GM18867 (cell line): ENCODE measurements at regions not wholly inside any gene's neighbourhood (a gene's known extent, or its start where the extent isn't known, plus 50 kb on each side); places are given as distances from the start of the nearest gene placed in this dataset.

Experiments
- ATAC-seq: cut with Tn5 transposase; IDR thresholded peaks from one replicate; pipeline ENCODE4 v1.9.1; 2021; ENCODE audit warnings: mild to moderate bottlenecking, moderate library complexity; ENCODE audit not compliant: unreplicated experiment

DNA sequence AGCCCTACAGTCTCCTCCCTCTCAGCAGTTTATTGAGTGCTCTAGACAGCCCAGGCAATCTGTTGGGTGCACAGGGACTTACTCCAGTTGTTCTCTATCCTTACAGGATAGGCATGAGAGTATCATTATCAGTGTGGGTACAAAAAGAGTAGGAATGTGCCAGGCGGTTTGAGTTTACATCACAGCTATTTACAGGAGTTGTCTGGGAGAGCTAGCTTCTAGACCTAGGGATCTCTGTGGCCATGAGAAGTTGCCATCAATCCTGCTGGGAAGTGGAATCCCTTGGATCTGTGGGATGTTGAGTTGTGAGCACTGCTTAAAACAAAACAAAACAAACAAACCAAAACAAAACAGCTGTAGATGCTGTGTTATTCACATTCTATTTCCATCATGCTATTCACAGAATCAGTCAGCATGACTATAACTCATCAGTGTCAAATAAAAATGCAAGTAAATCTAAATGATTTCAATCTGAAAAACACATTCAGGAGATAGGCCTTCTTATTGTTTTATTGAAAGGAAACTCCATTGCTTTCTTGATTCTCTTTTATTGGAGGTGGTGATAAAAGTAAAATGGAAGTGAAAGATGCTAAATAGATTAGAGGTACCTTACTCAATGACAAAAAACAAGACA is 552.4 kb upstream of the ZNF608 start:
- no peak for ATAC-seq

DNA sequence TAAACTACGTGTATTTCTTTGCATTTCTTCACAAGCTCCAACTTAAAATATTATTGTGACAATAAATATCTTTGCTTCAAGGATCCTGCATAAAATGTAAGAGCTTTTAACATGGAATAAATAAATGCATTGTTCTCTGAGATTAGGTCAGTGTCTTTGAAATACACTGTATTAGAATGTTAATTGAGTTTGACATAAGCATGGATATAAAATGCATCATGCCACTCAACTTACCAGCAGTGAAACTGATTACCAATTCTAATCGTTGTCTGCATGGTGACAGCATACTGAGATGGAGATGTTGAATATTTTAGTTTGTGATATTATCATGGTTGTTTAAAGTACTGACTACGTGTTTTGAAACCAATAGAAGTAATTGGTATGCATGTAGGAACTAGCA is 555.3 kb upstream of the ZNF608 start:
- ATAC-seq: no peak

DNA sequence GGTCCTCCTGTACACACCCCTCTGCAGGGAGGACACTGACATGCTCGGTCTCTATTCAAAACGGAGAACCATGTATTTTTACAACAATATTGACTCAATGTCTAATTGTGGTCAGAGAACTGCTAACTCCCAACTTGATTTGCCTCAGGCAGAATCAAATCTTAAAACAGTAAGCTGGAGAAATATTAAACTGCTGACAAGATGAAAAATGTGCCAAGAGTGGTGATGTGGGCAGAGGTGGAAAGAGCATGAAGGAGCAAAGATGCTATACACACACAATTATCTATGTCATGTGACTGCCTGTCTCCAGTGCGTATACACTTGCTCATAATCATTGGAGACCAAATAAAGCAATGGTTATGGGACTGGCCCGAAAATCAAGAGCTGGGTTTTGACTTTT is 556.1 kb upstream of the ZNF608 start:
- no peak for ATAC-seq

DNA sequence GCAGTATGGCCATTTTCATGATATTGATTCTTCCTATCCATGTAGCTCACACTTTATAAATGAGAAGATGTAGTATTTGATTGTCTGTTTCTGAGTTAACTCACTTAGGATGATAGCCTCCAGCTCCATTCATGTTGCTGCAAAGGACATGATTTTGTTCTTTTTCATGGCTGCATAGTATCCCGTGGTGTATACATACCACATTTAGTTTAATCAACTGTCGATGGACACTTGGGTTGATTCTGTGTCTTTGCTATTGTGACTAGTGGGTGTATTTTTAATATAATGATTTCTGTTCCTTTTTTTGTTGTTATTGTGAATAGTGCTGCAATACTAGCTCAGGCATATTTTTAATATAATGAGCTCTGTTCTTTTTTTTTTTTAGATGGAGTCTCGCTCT is 560.3 kb upstream of the ZNF608 start:
- no peak for ATAC-seq

DNA sequence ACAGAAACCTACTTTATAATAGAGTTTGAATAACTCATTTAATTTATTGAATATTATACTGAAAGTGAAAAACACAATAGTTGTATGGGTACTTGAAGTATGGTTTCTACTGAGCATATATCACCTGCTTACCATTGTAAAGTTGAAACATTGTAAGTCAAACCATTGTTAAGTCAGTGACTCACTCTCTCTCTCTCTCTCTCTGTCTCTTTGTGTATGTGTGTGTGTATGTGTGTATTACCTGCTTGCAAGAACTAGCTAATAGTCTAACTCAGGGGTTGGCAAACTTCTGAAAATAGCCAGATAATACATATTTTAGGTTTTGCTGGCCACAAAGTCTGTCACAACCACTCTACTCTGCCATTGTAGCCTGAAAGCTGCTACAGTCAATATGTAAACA is 564.3 kb upstream of the ZNF608 start:
- ATAC-seq: no peak

DNA sequence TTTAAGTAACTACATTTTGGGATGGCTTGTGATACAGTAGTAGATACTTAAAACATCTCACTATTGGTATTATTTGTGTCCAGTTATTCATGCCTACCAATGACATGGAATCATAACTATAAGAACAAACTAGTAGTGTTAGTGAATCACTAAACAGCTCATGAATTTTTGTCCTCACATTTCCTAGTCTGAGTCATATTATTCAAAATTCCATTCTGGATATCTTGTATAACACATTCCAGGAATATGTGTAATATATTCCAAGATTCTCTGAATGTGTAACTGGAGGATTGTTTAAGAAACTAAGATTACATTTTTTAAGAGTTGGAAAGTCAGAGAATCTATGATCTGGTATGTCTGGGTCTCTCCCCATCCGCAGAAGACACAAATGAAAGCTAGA is 565.3 kb upstream of the ZNF608 start:
- no peak for ATAC-seq

DNA sequence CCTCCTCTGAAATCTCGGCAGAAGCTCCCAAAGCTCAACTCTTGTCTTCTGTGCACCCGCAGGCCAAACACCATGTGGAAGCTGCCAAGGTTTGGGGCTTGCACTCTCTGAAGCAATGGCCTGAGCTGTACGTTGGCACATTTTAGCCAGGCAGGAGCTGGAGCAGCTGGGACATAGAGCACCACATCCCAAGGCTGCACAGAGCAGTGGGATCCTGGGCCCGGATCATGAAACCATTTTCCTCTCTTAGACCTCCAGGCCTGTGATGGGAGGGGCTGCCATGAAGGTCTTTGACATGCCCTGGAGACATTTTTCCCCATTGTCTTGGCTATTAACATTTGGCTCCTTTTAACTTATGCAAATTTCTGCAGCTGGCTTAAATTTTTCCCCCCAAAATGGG is 567.1 kb upstream of the ZNF608 start:
- no peak for ATAC-seq

DNA sequence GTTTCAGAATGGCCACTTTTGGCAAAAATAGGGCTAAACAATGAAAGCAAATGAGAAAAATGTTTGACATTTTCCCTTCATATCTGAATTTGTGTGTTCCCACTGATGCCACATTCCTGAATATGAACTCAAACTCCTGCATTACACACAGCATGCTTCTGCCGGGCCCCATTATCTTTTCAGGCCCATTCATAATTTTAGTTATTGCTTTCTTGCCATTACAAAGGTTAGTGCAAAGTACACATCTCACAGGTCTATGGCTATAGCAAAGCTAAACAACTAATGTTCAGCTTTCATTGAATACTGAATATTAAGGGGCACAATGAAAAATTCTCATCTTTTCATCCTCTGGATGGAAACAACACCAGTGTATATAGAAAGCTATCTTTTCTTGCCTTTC is 568.9 kb upstream of the ZNF608 start:
- ATAC-seq: no peak

DNA sequence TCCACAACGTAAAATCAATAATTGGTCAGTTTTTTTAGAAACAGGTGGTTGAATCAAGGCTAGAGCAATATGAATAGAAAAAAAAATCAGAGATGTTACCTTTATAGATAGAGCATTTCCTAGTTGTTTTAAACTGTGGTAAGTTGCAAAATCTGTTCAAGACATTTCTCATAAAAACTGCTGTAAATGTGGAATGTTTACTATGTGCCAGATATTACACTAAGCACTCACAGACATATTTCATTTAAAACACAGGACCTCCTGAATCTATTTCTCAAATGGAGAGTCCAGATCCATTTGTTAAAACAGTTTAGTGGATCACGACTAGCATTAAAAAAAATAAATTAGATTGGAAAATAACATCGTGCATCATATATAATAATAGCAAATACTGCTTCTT is 570.0 kb upstream of the ZNF608 start:
- ATAC-seq: no peak

DNA sequence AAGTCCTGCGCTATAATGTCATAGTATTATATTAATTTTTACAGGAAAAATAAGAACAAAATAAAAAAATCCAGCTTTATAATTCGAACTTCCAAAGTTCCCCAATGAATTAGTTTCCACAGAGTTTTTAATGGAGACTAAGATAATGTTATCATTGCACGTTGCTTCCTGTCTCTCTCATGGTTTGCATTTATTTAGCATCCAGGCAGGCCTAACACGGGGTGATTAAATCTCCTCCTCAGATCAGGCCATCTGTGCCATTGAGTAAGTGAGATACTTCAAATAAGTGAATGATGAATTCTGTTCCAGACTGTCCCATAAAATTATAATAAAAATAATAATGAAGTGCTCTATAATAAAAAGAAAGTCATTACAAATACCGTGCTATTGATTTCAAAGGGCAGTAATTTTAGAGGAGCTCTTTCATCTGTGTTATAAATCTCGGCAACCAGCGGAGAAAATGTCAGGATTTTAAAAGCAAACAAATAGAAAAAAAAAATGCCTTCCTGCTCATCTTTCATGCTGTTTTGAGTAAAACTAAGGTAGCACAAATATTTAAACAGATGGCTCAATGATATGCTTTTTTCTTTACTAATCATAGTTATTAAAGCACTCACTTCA is 570.6 kb upstream of the ZNF608 start:
- no peak for ATAC-seq

DNA sequence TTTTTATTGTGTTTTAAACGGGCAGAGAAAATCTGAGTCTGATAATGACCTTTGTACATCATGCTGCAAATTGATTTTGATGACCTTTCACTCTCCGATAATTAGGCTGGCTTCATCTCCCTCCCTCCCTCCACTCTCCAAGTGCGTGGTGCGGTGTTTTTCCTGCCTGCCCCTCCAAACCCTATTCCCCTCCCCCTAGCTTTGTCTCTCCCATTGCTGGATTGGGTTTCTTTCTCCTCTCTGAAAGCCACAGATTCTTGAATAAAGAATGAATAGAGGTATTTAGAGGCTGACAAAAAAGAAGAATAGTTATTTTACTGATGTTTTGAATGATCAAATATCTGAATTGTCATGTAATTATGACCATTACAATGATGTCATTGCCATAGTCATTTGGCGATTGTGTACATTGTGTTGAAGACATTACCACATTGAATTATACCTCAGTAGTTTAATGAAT is 571.1 kb upstream of the ZNF608 start:
- ATAC-seq: no peak

DNA sequence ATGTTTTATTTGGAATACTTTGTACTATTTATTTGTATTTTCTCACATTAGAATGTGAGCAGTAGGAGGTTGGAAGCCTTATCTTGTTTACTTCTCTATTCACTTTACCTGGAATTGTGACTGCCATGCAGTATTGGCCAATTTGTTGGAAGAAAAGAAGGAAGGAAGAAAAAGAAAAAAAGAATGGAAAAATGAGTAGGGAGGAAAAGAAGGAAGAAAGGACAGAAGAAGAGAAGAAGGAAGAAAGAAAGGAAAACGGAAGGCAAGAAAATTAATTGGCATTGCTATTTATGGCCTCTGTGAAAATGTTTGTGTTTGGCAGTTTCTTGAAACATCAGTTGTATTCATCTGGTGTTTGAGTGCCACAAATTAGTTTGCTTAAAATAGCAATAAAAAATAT is 575.2 kb upstream of the ZNF608 start:
- no peak for ATAC-seq

DNA sequence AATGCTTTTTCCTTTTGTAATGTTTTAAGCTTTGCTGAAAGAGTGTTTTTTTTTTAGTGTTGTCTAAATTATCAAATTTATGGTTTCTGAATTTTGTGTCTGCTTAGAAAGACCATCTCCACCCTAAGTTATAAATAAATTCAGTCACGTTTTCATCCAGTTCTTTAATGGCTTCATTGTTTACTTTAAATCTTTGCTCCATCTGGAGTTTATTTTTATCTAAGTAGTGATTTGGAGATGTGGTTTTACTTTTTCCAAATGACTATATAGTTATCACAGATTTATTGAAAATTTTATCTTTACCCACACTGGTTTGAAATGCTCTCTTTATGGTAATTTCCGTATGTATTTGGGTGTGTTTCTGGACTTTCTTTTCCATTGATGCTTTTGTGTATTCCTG is 577.2 kb upstream of the ZNF608 start:
- ATAC-seq: no peak

DNA sequence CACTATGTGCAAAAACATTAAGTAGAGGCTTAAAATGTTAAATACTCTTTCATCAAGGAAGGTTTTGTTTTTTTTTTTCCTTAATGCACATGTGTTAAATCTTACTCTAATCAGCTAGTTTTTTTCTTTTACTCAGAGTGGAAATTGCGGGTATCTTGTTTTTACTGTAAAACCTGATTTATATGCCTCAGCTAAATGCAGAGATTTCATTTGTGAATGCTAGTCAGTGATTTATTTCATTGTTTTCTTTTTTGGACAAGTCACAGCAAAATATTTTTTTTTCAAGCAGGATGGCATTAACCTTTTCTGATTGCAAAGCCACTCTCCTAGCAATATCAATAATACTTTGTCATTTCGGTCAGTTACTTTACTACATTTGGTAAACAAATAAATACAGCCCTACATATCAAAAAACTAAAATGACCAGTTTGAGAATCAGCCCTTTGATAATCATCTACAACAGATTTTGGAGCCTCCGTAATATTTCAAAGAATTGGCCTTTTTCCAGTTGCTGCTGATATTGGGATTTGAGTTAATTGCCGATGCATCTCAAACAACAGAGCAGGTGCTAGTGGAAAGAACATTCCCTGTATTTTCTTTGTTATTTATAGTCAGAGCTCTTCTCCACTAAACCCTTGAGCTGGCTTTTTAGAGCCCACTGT is 579.2 kb upstream of the ZNF608 start:
- ATAC-seq: no peak

DNA sequence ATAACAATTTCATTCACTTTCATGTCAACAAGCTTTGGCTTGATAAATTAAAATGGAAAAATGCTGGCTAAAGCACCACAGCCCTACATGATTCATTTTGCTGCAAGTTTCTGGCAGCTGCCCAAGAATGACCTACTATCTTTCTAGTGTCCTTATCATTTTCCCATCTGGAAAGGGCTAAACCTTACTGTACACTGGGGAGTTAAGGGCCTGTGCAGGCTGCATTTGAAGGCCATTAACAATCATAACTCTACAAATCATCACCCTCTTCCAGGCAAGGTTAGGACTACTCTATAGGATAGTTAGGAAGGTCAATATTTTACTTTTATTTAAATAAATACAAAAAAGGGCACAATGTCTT is 579.7 kb upstream of the ZNF608 start:
- no peak for ATAC-seq

DNA sequence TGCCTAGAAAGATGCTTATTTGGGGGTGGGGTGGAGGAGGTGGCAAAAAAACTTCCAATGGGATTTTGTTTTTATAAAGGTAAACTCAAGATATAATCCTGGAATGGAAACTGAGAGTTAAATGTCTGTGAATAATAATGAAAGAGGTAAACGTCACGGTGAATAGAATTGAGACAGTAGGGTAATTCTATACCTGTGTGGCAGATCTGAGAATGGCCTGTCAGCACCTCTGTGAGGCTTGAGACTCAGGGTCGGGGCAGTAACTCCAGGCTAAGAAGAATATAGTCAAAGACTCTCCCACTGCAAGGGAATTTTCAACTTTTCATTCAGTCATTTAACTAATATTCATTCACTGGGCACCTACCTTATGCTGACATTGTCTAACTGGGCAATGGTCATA is 581.2 kb upstream of the ZNF608 start:
- no peak for ATAC-seq

DNA sequence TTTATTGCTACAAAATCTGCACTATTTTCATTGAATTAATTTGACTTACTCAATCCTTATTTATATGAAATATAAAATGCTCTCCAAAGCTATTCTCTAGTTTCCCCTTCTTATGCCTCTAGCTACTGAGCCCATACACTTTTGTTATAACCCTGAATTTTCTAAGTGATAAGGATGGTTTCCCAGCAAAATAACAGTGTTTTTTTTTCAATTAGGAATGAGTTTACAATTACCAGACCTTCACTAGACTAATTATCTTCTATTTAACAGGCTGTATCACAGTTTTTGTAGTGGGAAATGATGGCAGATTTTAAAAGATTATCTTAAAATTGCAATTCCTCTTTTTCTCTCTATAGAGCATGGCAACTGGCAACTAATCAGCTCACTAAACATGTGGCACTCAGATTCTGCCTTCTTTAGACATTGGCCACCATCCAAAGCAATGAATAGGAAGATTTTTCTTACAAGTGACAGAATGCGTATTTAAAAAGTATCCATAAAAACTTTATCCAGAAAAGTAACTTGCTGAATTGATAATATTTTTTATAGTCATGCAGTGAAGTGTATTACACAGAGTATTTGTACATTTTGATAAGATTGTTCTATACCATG is 585.7 kb upstream of the ZNF608 start:
- ATAC-seq: no peak

DNA sequence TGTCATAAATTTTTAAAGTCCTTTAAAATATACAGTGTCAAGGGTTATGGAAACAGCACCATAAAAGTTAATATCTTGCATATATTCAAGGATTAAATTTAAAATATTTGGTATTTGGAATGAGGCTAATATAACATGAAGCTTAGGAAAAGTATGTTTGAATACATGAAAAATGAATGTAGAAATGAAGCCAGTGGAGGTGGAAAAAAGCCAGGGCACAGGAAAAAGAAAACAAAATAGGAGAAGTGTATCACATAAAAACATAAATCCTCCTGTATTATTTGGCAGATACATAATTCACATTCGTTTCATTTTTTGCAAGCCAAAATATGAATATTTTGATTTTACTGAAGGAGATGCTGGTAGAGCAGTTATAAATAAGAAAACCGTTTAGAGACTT is 587.0 kb upstream of the ZNF608 start:
- no peak for ATAC-seq

DNA sequence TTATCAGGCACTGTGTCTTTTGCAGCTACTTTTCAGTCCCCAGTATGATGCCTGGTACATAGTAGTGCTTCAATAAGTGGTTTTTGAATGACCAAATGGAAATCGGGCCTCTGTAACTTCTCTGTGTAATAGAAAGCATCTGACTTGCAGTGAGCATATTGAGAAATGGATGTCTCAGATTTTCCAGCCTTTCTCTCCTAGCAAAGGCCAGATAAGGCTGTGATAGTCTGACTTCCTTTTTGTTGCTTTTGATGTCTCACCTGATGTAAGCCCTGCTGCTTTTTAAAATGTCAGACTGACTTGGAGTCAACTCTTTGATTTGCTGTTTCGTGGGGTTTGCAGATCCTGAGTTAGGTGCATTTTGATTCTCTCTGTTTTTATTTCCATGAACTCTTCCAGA is 590.0 kb upstream of the ZNF608 start:
- ATAC-seq: no peak

DNA sequence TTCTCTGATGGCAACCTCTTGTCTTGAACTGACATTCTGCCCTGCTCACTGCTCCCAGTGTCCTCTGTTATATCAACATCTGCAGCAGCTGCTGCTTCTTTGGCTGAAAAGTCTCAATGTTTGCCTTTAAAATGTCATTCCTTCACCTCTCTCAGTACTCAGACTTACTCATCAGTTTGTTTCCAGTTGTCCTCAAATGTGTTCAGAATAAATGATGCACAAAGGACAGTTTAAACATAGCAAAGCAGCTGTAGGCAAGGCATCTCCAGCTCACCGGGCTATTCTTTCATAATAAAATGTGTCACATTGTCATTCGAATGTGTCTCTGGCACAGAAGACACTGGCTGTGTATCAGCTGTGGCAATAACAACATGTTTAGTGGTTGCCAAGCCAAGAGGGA is 590.9 kb upstream of the ZNF608 start:
- no peak for ATAC-seq

DNA sequence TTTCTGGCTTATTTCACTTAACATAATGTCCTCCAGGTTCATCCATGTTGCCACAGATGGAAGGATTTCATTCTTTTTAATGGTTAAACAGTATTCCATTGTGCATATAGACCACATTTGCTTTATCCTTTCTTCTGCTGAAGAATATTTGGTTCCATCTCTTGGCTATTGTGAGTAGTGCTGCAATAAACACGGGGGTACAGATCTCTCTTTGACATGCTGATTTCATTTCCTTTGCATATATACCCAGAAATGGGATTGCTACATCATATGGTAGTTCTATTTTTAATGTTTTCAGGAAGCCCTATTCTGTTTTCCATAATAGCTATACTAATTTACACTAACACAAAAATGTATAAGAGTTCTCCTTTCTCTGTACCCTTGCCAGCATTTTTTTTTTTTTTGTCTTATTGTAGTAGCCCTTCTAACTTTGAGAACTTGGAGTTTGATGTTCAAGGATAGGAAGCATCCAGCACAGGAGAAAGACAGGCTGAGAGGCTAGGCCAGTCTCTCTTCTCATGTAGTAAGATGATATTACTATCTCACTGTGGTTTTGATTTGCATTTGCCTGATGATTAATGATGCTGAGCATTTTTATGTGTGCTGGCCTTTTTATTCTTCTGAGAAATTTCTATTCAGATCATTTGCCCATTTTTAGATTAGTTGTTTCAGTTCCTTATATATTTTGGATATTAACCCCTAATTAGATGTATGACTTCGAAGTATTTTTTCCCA is 592.2 kb upstream of the ZNF608 start:
- peak; percentile 40 for ATAC-seq

DNA sequence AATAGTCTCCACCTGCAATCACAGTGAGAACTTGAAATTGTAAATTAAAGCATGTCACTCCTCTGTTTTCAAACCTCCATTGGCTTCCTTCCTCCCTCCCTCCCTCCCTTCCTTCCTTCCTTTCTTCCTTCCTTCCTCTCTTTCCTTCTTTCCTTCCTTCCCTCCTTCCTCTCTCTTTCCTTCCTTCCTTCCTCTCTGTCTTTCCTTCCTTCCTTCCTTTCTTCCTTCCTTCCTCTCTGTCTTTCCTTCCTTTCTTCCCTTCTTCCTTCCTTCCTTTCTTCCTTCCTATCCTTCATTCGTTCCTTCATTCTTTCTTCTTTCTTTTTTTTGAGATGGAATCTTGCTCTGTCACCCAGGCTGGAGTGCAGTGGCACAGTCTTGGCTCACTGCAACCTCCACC is 595.0 kb upstream of the ZNF608 start:
- ATAC-seq: no peak
